K562 (cell line): ENCODE measurements at regions not wholly inside any gene's neighbourhood (a gene's known extent, or its start where the extent isn't known, plus 50 kb on each side); places are given as distances from the start of the nearest gene placed in this dataset.

Experiments
- CEBPZ ChIP-seq: fragments of 150-350 bp; IDR thresholded peaks from 2 replicates; pipeline ENCODE4 v1.6.1; 2014; ENCODE audit warnings: low read depth, mild to moderate bottlenecking, low read length, borderline replicate concordance
- DIDO1 ChIP-seq: fragments of 450-650 bp; IDR thresholded peaks from 2 replicates; pipeline ENCODE4 v1.6.1; 2016; ENCODE audit warnings: low read depth, missing biosample characterization, missing genetic modification characterization
- GTF2A2 ChIP-seq: IDR thresholded peaks from 2 replicates; pipeline ENCODE4 v1.6.1; 2016; ENCODE audit warnings: mild to moderate bottlenecking, missing genetic modification characterization, missing compliant biosample characterization
- GTF3C2 ChIP-seq: IDR thresholded peaks from 3 replicates; pipeline ENCODE4 v1.6.1; 2011; ENCODE audit warnings: borderline replicate concordance, mild to moderate bottlenecking, moderate library complexity; ENCODE audit not compliant: insufficient read length; ENCODE audit errors: extremely low read depth
- HES1 ChIP-seq: fragments of 450-650 bp; IDR thresholded peaks from 2 replicates; pipeline ENCODE4 v1.6.1; 2016; ENCODE audit warnings: low read depth, mild to moderate bottlenecking, moderate library complexity
- HINFP ChIP-seq: fragments of 450-650 bp; conservative IDR thresholded peaks from 2 replicates; pipeline ENCODE4 v1.6.1; 2016; ENCODE audit warnings: missing genetic modification characterization, low read depth, mild to moderate bottlenecking, control low read depth, missing compliant biosample characterization
- HNRNPL ChIP-seq: fragments of 200-400 bp; formaldehyde crosslinking; IDR thresholded peaks from 2 replicates; pipeline ENCODE4 v1.6.1; 2017; ENCODE audit warnings: low read depth, mild to moderate bottlenecking, low read length
- KLF6 ChIP-seq: fragments of 250-450 bp; sonication (Bioruptor Pico); IDR thresholded peaks from 2 replicates; pipeline ENCODE4 v1.4.0; 2020; ENCODE audit warnings: mild to moderate bottlenecking, moderate library complexity, borderline replicate concordance
- MAZ ChIP-seq, 2 experiments: fragments of 450-650 bp in 1 of 2; sonication (generic) in 1 of 2; formaldehyde crosslinking; IDR thresholded peaks in 1 of 2; conservative IDR thresholded peaks in 1 of 2; 2 replicates each; pipeline versions ENCODE4 v1.4.0 to v1.5.0; 2020; ENCODE audit warnings: mild to moderate bottlenecking in 1 of 2, missing genetic modification reagents in 1 of 2
- POLR2AphosphoS5 ChIP-seq: IDR thresholded peaks from 2 replicates; pipeline ENCODE4 v1.6.1; 2011; ENCODE audit warnings: mild to moderate bottlenecking, low read depth, low read length, moderate library complexity; ENCODE audit not compliant: control insufficient read depth, insufficient read depth
- TBL1XR1 ChIP-seq, 2 experiments: IDR thresholded peaks; 2 replicates each; pipeline ENCODE4 v1.6.1; 2012; ENCODE audit warnings: improper control_type of control experiment in 2 of 2, low read length in 2 of 2, mild to moderate bottlenecking in 1 of 2
- TCF3 ChIP-seq: sonication (generic); formaldehyde crosslinking; IDR thresholded peaks from 2 replicates; pipeline ENCODE4 v1.4.0; 2020; ENCODE audit warnings: mild to moderate bottlenecking, missing genetic modification reagents
- TEAD4 ChIP-seq, 2 experiments: sonication (generic) in 1 of 2; formaldehyde crosslinking in 1 of 2; IDR thresholded peaks; 2 replicates each; pipeline versions ENCODE4 v1.6.1 to v1.8.0; 2012 to 2022; ENCODE audit warnings: borderline replicate concordance in 1 of 2, inconsistent platforms in 1 of 2, low read length in 1 of 2, mild to moderate bottlenecking in 1 of 2, missing genetic modification reagents in 1 of 2
- ZBTB26 ChIP-seq: fragments of 450-650 bp; formaldehyde crosslinking; IDR thresholded peaks from 2 replicates; pipeline ENCODE4 v1.4.0; 2022; ENCODE audit warnings: missing genetic modification characterization
- ZFP30 ChIP-seq: fragments of 250-450 bp; sonication (Bioruptor Pico); IDR thresholded peaks from 2 replicates; pipeline ENCODE4 v1.8.0; 2022; ENCODE audit warnings: moderate library complexity, mild to moderate bottlenecking, inconsistent platforms, borderline replicate concordance

- TF ChIP-seq ZFP30 (CRISPR knock-in tag) (no peak), GTF3C2 (no peak), KLF6 (CRISPR knock-in tag) (no peak), HES1 (no peak), ZBTB26 (no peak), HINFP (no peak), POLR2AphosphoS5 (no peak), TCF3 (CRISPR knock-in tag) (no peak), TEAD4 (IDR thresholded peaks at IDR 0.05; ENCODE audit: low read length) (no peak), TEAD4 (CRISPR knock-in tag; IDR thresholded peaks at IDR 0.05; ENCODE audit: borderline replicate concordance) (no peak), MAZ (CRISPR knock-in tag; conservative IDR thresholded peaks at IDR 0.05 in 1 of 2, IDR thresholded peaks at IDR 0.05 in 1 of 2) (peak in 1 of 2 experiments; percentile 54; a peak in 1 of 4 replicates), HNRNPL (no peak), CEBPZ (no peak), TBL1XR1 (IDR thresholded peaks at IDR 0.05; ENCODE audit: low read length in 2 of 2) (no peak), DIDO1 (tag) (no peak), GTF2A2 (tag) (no peak)
Observed at GRCh38 chr6:165884813-165885765, 222.0 kb upstream of the PDE10A start (continued).
